ENCODE measurements at regions not wholly inside any gene's neighbourhood (a gene's known extent, or its start where the extent isn't known, plus 50 kb on each side); places are given as distances from the start of the nearest gene placed in this dataset.

DNA sequence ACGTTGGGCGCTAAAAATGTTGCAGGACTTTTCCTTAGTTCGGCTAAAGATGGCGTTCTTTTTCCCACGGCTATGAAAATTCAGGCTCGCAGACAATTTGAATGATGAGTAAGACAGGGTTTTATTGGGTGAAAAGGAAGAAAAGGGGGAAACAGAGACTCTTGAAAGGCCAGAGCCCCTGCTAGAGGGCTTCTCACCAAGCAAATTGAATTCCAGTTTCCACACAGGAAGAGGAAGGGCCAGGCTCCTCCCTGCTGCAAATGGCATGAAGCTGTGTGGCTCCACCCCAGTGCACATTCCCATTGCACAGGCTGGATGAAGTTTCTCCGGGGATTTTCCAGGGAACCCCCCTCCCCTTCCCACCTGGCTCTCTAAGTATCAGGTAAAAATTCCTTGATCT is 210.9 kb downstream of the KLHL4 start:
- TF ChIP-seq, protein P1, sequence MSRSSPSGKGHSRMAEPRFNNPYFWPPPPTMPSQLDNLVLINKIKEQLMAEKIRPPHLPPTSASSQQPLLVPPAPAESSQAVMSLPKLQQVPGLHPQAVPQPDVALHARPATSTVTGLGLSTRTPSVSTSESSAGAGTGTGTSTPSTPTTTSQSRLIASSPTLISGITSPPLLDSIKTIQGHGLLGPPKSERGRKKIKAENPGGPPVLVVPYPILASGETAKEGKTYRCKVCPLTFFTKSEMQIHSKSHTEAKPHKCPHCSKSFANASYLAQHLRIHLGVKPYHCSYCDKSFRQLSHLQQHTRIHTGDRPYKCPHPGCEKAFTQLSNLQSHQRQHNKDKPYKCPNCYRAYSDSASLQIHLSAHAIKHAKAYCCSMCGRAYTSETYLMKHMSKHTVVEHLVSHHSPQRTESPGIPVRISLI (CRISPR knock-in tag; IDR thresholded peaks at IDR 0.05; ENCODE audit: borderline replicate concordance), result no peak
- TF ChIP-seq, protein P2, sequence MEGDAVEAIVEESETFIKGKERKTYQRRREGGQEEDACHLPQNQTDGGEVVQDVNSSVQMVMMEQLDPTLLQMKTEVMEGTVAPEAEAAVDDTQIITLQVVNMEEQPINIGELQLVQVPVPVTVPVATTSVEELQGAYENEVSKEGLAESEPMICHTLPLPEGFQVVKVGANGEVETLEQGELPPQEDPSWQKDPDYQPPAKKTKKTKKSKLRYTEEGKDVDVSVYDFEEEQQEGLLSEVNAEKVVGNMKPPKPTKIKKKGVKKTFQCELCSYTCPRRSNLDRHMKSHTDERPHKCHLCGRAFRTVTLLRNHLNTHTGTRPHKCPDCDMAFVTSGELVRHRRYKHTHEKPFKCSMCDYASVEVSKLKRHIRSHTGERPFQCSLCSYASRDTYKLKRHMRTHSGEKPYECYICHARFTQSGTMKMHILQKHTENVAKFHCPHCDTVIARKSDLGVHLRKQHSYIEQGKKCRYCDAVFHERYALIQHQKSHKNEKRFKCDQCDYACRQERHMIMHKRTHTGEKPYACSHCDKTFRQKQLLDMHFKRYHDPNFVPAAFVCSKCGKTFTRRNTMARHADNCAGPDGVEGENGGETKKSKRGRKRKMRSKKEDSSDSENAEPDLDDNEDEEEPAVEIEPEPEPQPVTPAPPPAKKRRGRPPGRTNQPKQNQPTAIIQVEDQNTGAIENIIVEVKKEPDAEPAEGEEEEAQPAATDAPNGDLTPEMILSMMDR (CRISPR knock-in tag; IDR thresholded peaks at IDR 0.05), result no peak
- TF ChIP-seq BHLHE40 (IDR thresholded peaks at IDR 0.05; ENCODE audit: low read length), result no peak

Measured in HepG2 (cell line).